LoVo (cell line): ENCODE measurements at regions not wholly inside any gene's neighbourhood (a gene's known extent, or its start where the extent isn't known, plus 50 kb on each side); places are given as distances from the start of the nearest gene placed in this dataset.
"Not testable (repeated sequence)": the region's sequence is repeated elsewhere in the genome, so short reads cannot be mapped to it uniquely, and the experiment has no call there.

ENCODE experiments used
- DNase-seq: peaks from one replicate; pipeline ENCODE4 v3.0.0-alpha.2; 2016; ENCODE audit warnings: low spot score

DNA sequence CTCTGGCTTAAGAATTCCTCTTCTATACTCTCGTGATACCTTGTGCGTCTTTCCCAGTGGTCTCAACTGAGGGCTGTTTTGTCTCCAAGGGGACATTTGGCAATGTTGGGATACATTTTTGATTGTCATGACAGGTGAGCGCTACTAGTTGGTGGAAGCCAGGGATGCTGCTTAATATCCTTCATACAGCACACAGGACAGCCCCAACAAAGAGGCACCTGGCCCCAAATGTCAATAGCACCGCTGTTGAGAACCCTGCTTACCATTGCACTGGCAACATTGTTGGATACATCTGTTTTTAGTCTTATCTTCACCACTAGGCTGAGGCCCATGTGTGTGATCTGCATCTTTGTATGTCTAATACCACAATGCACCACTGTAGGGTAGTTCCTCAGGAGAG is 114.1 kb downstream of the C9orf152 start:
- no peak for DNase-seq

DNA sequence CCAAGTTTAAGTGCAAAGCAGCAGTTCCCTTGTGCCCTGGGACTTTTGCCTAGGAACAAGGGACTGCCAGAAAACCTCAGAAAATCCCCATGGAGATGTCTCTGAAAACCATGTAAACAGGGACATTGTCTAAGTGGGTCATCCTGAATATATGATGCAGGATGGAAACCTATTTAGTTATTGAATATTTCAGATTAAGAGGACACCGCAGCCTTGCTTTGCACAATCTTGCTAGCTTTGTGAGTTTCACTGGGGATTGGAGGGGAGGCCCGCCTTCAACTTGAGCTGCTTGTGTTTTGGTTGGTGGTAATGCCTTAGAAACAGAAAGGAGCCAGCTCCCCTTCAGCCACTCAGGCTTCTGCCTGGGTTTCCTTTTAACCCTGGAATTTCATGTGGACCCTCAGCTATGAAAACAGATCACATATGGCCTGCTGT is 112.8 kb downstream of the C9orf152 start:
- no peak for DNase-seq

DNA sequence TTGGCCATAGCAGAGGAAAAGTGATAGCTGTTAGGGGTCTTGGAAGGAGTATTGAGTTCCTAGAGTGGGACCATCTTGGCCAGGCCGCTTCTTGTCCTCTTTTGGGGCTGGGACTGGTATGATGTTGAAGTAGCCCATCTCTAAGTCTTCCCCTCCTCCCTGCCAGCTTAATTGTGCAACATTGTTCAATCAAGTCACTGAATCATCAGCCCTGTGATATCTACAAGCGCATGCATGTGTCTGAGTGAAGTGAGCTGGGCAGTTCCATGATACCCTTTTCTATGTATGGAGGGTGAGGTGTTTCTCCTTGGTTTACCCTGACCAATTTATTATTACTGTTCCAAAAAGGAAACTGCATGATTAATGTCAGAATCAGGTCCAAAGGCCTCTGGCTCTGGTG is 112.2 kb downstream of the C9orf152 start:
- no peak for DNase-seq

DNA sequence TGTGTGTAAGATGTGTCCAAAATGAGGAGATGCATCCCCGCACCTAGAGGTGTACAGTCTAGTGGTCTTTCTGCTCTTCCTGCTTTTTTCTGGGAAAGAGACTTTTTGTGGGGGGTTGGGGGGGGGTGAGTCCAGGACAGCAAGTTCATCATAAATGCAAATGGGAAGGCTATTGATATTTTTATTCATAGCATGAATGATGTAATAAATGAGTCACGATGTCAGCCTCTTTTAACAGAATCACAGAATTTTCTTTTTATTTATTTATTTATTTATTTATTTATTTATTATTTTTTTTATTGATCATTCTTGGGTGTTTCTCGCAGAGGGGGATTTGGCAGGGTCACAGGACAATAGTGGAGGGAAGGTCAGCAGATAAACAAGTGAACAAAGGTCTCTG is 111.3 kb downstream of the C9orf152 start:
- DNase-seq: not testable (repeated sequence)

DNA sequence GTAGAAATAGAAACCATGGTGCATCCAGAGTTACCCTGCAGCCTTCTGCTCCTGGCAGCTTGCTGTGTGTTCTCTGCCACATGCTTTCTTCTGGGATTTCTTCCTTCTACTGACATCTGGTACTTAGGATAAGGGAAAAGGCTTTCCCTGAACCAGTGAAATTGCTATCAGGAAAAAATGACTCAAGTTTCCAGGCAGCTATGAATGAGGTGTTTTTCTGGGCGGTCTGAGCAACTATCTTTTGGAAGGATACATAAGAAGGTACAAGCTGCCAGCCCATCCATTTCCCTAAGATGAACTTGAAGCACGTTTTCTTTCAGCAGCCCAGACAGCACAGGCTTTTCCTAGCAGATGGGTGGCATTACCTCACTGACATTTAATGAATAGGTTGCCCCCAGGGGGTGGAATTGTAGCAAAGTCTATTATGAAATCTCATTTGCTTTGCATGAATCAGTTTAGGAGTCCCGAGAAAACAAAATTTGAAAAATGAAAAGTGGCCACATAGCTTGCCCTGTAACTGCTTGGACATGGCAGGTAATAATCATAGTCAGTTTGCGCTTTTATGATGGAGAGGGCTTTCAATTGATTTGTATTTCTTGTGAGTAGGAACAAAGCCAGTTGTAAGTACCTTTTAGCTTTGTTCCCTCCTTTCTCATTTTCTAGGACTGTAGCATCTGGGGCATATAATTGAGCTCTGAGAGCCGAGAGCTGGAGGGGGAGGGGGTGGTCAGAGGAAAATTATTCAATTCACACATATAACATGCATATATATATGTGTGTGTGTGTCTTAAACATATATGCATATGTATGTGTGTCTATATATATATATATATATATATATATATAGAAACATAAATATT is 108.5 kb downstream of the C9orf152 start:
- no peak for DNase-seq

DNA sequence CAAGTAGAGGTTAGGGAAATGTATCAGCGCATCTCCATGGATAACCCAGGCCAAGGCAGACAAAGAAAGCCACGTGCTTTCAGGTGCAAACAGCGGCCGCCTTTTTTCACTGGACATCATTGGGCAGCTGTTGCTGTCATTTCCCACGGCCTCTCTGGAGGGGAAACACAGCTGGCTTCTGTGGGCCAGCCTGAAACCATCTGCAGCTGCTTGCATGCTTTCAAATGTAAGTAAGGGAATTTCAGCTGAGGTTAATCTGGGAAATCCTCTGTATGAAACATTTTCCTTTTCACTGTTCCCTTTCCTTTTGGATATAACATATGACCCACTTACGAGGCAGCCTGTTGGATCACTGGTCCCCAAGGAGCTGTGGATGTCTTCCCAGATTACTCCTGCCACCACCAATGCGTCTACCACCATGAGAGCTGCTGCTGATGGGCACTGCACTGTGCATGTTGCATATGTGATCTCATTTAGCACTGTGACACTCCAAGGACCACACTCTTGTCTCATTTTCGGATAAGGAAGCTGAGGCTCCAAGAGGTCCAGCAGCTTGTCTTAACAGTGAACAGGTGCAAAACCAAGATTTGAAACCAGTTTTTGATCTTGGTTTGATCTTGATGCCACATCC is 106.3 kb downstream of the C9orf152 start:
- DNase-seq: no peak

DNA sequence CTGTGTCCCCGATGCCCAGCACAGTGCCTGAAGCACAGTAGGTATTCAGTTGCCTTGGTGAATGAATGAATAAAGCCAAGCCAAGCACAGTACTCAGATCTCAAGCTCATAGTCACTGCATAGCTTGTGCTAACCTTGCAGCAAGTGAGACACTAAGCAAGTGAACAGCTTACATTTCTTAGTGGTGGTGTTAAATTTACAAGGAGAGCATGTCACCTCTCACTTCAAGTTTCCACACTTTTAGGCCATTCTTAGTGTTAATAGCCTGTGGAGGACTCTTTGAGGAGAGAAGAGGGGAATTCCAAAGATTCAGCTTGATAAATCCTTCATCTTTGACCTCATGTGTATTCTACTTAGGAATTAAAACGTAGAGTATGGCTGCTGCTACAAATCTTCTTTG is 104.7 kb downstream of the C9orf152 start:
- no peak for DNase-seq

DNA sequence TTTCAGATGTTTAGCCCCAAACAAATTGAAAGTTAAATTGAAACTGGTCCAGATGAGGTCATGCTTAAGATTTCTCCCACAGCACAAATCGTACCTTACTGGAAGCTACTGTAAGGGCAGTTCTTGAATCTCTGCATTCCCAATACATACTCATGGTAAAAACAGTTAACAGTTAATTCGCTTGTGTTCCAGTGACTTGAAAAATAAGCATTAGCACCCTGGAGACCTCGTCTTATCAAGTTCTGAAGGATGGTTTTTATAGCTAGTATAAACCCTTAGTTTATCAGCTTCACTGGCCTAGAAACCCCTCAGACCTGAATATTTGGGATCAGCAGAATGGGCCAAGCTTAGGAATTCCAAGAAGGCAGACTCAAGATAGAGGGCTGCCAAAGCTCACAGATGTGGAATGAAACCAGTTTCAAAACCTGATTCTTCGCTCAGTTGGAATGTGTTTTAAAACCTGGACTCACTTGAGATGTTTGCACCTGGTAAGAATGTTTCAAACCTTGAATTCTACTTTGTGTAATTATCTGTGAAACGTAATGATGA is 103.6 kb downstream of the C9orf152 start:
- no peak for DNase-seq

DNA sequence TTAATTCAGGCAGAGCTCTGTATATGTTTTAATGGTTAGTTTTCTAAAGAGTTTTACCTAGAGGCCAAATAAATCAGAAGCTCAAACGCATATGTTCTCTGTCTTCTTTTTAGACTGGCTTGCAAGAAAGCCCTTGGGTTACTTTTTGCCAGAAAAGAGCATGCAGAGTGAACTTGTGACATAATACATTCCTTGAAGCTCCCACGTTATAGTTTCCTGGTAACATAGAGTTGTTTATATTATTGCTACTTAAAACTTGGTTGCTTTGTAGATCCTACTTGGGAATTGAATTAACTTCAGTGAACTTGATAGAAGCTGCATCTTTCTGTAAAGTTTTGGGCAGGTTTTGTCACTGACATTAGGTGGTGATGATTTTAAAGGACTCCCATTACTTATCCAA is 102.9 kb downstream of the C9orf152 start:
- no peak for DNase-seq

DNA sequence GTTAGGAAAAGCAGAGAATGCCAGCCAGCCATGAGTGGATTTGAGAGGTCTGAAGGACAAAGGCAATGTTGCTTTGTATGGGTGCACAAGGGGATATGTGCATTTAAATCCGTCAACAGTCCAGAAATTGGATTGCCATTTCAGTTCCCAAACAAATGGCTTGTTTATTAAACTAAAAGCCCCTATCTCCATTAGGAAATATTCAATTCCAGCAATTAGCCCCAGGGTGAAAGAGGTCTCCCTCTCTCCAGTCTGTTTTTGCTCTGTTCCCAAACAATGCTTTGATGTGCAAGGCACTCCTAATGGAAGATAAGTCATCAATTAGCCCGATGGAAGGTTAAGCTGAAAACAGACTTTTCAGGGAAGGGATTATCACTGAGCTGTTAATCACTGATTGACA is 101.3 kb downstream of the C9orf152 start:
- no peak for DNase-seq

DNA sequence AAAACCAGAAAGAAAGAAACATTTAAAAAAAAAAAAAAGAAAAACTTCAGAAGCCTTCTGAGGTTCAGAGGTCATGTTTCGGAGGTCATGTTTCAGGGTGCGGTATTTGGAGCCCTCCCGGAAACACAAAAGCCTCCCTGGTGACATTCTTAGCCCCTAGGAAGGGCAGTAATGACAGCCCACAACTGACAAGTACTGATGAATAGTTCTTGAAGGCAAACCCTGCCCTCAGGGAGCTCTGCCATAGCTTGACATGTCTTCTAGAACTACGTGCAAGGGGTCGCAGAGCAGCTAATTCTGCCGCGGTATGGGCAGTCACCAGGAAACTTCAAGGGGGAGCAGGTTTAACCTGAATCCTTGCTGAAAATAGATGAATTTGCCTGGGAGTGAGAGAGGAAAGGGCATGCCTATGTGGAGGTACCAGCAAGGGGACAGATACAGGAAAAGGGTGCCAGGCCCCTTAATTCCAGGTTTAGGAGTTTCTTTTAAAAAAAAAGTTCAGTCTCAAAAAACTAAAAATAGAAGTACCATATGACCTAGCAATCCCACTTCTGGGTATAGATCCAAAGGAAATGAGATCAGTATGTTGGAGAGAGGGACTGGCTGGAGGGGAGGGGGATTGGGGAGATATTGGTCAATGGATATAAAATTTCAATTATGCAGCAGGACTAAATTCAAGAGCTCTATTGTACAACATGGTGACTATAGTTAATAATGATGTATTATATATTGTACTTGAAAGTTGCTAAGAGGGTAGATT is 98.4 kb downstream of the C9orf152 start:
- DNase-seq: no peak

DNA sequence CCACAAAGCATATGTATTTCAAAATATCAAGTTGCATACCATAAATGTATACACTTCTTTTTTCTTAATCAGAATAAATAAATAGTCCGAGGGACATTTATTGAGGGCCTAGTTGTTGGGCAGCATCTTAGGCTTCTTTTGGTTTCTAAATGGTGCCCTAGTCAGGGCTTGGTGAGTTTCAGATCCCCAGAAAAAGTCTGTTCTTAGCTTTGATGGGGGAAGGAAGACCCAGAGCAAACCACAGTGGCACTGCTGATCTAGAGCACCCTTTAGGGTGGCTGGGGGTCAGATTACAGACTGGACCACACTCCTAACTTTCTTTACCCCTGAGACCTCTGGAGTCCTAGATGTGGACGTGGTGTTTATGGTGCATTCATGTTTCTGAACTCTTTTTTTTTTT is 97.8 kb downstream of the C9orf152 start:
- no peak for DNase-seq

DNA sequence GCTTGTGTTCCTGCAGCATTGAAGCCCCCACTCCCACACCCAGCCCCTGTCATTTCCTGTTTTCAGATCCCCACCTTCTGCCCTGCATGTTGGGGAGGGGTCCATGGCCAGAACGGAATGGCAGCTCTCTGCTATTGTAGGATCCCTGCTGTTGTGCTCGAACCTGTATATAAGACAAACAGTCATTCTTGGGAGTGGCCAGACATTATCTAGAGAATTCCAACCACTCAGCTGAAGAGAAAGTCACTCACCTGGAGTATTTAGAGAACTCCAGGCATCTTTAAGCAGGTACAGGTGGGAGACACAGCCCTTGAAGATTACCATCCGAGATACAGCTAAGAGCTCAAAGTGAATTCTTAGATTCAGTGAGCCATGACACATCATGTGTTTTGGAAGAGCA is 96.1 kb downstream of the C9orf152 start:
- DNase-seq: no peak

DNA sequence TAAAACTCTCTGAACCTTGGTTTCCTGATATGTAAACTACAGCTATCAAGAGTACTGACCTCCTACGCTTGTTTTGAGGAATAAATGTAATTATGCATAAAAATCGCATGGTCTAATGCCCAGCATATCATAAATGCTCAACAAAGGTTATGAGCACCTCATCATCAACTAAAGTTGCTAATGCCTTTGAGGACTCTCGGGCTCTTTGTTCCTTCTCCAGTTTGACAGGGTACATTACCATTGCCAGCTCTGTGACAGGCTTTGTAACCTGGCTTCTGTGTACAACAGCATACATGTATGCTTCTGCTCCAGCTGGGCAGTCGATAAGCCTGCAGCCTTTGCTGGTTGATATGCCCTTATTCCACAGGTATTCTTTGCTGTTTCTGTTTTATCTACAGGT is 95.2 kb downstream of the C9orf152 start:
- no peak for DNase-seq

DNA sequence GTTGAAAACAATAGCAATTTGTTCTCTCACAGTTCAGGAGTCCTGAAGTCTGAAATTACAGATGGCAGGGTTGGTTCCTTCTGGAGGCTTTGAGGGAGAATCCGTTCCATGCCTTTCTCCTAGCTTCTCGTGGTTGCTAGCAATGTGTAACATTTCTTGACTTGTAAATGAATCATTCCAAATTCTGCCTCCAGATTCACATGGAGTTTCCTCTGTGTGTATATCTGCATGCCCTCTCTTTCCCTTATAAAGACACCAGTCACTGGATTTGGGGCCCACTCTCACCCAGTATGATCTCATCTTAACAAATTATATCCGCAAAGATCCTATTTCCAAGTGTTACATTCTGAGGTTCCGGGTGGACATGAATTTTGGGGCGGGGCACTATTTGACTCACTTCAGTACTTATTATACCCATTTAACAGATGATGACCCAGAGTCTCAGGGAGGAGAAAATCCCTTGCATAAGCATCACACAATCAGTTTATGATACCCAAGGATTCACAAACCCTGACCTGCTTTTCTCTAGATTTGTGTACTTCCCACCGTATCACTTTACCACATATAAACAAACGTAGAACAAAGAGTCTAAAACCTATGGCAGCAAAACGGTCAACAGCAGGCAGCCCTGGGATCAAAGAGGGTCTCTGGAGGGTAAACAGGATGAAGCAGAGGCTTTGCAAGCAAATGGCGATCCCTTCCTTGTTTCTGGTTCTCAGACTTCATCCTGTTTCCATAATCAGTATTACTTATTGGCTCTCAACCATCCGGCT is 93.7 kb downstream of the C9orf152 start:
- no peak for DNase-seq

DNA sequence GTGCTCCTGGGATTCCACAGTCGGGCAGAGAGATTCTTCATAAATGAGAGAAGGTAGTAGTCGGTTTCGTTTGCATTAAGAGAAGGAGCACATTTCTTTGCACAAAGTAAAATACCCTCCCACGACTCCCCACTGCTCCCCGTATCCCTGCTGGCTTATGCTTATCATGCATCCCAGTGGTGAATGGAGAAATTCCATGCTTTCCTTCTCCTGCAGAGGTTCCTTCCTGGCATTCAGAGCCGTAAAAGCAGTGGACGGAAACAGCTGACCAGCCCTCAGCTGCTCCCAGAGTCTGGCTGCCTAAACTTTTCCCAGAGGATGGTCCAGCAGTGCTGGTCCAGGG is 93.1 kb downstream of the C9orf152 start:
- no peak for DNase-seq

DNA sequence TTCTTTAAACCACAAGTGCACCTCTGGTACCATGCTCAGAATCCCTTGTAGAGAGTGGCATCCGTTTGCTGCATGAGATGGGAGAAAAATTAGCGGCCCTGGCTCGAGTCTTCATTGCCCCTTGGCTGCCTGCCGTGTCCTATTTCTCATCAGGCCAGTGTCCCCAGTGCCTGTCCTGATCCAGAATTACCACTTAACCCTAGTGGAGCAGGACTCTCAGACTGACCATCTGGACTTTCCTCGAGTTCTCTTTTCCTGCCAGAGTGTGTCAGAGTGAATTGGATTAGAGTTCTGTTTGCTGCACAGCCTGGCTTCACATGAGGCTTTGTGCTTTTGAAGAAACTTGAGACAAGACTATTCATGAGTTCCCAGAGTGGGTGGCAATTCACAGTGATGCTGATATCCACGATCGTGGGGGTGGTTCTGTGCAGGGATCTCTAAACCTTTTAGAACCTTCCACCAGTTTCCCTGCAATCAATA is 92.6 kb downstream of the C9orf152 start:
- DNase-seq: no peak

DNA sequence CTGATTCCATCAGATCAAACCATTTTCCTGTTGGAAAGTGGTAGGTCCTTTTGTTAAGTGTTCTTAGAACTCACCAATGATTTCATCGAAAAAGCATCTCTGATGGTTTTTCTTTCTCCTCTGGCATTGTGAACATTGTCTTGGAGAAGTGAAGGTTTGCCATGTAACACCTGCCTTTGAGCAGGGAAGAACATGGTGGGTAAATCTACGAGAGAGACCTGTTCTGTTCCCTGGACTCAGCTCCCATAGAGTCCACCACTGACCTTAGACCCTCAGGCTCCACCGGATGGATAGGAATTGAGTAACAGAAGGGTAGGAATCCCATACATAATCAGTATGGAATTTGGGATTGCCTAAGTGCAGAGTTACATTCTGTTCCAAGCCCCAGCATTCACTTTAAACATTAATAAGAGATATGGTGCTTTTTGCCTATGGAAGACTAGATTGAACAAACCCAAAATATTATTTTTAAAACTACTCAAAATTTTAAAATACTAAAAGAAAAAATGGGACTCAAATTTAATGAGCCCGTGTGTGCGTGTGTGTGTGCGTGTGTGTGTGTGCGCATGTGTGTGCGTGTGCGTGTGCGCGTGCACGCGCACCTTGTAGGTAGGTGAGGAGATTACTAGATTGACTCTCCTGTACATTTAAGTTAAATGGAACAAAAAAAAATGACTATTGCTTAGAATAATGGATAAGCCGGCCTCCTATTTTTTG is 92.0 kb downstream of the C9orf152 start:
- DNase-seq: no peak

DNA sequence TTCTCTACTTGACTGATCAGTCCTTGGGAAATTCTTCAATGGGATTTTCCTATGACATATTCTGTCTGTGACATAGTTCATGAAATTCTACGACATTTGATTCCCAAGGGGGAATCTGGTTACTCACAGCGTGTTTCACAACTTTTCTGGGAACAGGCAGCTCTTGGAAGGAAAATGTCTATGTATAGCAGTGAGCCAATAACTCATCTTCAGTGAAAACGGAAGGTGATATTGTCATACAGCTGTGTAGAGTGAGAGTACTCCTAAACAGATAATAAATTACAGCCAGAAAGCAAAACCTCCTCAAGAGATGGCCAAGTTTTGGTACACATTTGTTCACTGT is 91.4 kb downstream of the C9orf152 start:
- DNase-seq: no peak

DNA sequence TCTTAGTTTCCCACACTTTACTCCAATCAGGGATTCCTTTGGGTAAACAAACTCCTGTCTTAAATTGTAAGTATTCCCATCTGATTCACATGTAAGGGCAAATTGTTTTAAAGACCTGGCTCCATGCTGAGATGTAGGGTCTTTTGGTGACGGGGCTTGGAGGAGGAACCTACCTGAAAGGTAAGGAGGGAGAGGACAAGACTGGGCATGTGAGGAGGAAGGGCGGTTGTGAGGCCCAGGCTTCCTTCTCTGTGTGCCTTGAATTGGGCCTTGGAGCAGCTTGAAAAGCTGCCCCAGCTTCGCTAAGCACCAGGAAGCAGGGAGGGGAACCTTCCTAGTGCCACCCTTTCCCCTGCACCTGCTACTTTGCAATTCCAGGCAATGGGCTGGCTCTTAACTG is 86.8 kb downstream of the C9orf152 start:
- no peak for DNase-seq

DNA sequence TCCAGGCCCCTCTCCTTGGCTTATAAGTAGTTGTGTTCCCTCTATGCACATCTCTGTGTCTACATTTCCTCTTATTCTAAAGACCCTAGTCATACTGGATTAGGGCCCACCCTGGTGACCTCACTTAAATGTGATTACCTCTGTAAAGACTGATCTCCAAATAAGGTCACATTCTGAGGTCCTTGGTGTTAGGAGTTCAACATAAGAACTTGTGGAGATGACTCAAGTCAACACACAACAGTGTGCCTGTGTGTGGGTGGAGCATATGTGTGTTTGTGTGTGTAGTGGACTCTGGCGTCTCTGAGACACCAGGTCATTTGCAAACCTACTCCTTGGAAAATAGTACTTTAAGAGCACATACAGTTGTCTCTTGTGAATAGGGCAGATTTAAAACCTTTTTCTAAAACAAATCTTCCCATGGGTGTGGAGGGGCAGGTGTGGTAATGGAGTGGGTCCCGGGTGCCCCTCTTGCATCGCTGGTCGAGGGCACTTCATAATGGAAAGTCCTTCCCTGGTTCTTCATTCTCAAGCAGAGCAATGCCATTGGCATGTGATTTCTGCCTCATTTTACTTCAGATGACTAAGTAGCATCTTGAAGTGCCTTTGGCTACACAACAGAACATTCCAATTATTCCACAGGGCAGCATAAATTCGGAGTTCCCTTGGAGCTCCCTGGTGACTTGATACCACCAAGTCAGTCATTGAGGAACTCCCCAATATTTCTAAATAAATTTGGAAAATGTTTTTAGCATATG is 84.4 kb downstream of the C9orf152 start:
- no peak for DNase-seq
